ENCODE measurements at regions not wholly inside any gene's neighbourhood (a gene's known extent, or its start where the extent isn't known, plus 50 kb on each side); places are given as distances from the start of the nearest gene placed in this dataset.

GRCh38 chr11:57083641-57084385, 95.1 kb downstream of the OR5AK2 start:
- TF ChIP-seq KAT8 (IDR thresholded peaks at IDR 0.05; ENCODE audit: low read depth) (no peak), HDAC6 (IDR thresholded peaks at IDR 0.05; ENCODE audit: low read depth, low read length) (no peak), EP300 (IDR thresholded peaks at IDR 0.05; ENCODE audit: low read length) (no peak), GTF2A2 (tag; IDR thresholded peaks at IDR 0.05) (no peak)
- TF ChIP-seq, protein P1, sequence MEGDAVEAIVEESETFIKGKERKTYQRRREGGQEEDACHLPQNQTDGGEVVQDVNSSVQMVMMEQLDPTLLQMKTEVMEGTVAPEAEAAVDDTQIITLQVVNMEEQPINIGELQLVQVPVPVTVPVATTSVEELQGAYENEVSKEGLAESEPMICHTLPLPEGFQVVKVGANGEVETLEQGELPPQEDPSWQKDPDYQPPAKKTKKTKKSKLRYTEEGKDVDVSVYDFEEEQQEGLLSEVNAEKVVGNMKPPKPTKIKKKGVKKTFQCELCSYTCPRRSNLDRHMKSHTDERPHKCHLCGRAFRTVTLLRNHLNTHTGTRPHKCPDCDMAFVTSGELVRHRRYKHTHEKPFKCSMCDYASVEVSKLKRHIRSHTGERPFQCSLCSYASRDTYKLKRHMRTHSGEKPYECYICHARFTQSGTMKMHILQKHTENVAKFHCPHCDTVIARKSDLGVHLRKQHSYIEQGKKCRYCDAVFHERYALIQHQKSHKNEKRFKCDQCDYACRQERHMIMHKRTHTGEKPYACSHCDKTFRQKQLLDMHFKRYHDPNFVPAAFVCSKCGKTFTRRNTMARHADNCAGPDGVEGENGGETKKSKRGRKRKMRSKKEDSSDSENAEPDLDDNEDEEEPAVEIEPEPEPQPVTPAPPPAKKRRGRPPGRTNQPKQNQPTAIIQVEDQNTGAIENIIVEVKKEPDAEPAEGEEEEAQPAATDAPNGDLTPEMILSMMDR (IDR thresholded peaks at IDR 0.05 in 2 of 3, conservative IDR thresholded peaks at IDR 0.05 in 1 of 3; ENCODE audit: insufficient read depth in 2 of 3, low read depth in 1 of 3, low read length in 3 of 3), result no peak
